Kidney tubule cell (primary cell): ENCODE measurements at regions not wholly inside any gene's neighbourhood (a gene's known extent, or its start where the extent isn't known, plus 50 kb on each side); places are given as distances from the start of the nearest gene placed in this dataset.
"Not testable (repeated sequence)": the region's sequence is repeated elsewhere in the genome, so short reads cannot be mapped to it uniquely, and the experiment has no call there.

Source experiments
- DNase-seq: peaks from one replicate; pipeline ENCODE4 v3.0.0-alpha.2; 2018; ENCODE audit warnings: low spot score

GRCh38 chr10:80697926-80698325, 160.2 kb downstream of the SH2D4B start:
- DNase-seq, result no peak

- peak; percentile 65 for DNase-seq
These were observed 161.9 kb downstream of the SH2D4B start for GRCh38 chr10:80699602-80700039.

DNA sequence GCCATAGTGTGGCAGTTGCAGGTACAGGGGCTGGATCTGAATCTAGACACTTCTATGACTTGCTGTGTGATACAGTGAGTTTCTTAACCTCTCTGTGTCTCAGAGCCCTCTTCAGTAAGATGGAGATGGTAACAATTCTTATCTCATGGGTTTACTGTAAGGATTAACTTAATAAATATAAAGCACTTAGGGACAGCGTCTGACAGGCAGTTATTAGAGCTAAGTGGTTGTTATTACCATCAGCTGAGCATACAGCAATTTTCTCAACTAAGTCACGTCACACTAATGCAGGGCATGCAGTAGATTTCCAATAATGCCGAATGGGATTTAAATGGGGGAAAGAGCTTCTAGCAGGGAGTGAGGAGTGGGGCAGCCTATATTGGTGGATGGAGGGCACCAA, 162.6 kb downstream of the SH2D4B start:
- no peak for DNase-seq

DNA sequence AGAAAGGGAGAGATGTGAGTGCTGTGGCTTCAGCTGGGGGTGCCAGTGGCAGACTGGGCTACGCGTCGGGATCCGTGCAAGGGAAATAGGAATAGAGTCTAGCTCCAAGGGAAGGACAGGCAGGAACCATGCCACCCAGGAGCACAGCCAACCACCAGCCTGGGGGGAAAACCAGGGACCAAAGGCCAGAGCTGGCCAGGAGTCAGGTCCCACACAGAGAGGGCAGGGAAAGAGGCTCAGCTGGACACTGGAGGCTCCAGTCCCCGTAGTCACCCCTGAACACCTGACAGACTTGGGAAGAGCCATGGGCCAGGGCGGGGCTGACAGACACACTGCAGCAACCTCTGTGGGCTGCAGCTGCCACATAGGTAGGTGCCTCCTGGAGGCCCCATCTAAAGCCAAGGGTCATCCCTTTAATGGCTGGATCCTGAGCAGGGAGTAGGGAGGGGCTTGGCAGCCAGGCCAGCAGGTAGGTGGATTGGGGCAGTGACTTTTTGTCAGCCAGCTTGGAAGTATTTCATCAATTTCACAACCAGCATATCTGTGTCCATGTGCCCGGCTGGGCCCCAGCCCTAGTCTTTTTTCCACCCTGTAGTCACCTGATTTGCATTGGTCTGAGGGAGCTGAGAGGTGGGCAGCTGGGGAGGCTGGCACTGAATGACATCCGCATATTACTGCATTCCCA, 163.2 kb downstream of the SH2D4B start:
- no peak for DNase-seq

- DNase-seq, result no peak
These were observed 164.0 kb downstream of the SH2D4B start for GRCh38 chr10:80701706-80702105.

DNA sequence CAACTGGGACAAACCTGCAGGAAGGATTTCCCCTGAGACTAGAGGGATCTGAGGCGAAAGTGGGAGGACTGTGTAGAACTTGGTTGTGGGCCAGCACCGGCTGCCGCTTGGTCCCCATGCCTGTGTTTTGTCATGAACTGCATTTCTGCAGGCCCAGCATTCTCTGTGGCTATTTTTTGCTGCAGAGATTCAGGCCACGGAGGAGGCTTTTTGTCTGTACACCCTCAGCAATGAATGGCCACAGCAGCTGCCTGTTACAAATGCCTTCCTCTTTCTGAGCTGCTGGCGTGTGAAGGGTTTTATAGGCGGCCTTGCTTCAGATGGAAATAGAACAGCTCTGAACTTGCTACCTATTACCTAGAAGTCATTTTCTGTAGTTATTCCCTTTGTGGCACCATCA, 164.4 kb downstream of the SH2D4B start:
- DNase-seq, result no peak

DNA sequence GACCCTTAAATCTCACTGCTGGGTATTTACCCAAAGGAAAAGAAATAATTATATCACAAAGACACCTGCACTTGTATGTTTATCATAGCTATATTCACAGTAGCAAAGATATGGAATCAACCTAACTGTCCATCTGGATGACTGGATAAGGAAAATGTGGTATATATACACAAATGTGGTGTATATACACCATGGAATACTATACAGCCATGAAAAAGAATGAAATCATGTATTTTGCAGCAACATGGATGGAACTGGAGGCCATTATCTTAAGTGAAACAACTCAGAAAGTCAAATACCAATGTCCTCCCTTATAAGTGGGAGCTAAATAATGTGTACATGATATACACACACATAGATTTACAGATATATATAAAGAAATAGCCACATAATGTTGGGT, 168.2 kb downstream of the SH2D4B start:
- DNase-seq, result no peak

DNA sequence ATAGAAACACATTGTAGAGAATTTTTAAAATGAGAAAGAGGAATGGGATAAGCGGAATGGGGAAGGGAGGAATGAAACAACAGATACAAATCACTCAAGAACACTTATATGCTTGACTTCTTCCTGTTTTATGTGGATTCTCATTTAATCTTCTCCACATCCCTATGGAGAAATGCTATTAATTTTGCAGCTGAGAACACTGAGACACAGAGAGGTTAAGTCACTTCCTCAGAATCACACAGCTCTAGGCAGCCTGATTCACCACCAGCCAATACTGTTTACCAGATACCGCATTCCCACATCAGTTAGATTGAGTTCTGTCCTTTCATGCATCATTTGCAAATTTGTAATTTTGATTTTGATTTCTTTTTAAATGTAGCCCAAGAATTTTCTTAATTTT, 170.5 kb downstream of the SH2D4B start:
- no peak for DNase-seq

DNA sequence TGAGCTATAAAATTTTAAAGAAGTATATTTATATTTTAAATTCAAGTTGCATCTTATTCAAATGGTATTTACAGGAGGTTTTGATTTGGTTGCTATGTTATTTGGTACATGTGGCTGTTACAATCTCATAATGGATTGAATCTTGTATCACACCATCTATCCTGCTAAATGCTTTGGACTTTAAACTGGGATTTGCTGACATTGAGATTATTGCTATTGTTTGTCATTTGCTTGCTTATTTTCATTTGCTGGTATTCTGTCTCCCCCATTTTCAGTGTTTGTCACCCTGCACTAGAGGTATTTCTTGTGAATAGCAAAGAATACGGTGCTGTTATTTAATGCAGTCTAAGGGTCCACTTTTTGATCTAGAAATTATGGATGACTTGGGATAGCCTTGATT, 171.1 kb downstream of the SH2D4B start:
- DNase-seq, result no peak

GRCh38 chr10:80709866-80710265, 172.2 kb downstream of the SH2D4B start:
- no peak for DNase-seq

DNA sequence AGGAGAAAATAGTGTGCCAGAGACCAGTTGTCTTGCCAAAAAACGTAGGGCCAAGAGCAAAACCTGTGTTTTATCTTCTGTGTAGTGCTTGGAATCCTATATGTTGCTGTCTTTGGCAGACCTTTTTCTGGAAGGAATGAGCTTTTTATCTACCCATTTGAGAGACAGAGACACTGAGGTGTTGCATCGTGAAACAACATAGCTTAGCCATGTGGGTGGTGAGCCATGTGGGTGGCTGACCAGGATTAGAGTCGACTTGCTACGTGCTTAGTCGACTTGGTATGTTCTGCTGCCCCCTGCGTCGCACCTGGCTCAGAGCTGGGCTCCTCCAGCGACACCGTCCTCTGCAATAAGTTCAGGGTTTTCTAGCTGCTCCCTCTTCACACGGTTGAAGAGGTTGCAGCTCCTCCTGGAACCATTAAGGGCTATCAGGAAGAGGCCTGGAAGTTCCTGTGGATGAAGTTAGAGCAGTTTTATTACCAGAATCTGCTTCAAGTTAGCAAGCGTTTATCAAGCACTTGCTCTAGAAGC, 175.8 kb downstream of the SH2D4B start:
- DNase-seq, result no peak

DNA sequence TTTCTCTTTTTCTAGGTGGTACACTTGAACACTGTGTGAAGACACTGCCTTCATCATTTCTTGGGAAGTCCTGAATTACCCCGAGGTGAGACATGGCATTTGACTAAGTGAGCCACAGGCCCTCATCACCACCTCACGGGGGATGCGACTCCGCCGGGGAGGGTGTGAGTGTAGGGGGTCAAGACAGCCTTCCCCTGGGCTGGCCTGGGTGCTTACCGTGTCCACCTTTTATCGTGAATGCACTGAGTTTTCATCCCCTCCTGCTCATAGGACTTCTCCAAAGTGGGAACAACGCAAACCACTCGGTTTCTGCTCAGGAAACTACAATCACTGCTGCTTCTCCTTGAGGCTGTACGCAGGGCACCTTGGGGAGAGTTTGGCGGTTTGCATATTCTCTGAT, 176.9 kb downstream of the SH2D4B start:
- DNase-seq, result no peak

DNA sequence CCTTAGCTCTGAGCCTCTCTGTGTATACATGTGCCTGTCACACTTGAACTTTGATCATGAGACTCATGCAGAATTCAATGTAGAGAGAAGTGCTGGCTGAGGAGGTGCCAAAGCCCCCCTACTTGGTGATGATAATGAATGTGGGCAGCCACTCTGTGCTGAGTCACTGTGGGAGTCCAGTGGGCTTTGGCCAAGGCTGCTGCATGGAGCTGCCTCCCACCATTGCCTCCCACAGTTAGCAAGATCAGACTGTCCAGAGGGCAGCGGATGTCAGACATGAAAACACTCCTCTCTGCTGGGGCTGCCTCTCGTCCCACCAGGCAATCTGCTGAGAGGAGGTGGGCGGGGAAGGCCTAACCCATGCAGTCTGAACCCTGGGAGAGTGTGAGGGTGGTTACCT, 180.3 kb downstream of the SH2D4B start:
- DNase-seq, result no peak

DNA sequence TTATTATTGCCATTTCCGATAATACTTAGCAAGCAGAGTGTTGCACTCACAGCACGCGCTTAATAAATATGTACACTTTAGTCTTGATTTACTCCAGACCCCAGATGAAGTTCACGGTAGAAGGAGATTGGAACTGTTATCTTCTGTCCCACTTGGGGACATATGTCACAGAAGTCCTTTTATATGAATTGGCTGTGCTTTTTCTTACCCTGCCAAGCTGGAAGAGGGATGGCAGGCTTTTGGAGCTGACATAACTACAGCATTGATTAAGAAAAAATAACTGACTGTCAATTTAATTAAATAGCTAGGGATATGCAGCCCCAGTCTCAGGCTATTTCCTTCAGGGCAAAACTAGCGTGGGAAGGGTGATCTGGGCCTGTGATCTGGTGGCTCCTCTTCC, 182.2 kb downstream of the SH2D4B start:
- DNase-seq, result no peak

DNA sequence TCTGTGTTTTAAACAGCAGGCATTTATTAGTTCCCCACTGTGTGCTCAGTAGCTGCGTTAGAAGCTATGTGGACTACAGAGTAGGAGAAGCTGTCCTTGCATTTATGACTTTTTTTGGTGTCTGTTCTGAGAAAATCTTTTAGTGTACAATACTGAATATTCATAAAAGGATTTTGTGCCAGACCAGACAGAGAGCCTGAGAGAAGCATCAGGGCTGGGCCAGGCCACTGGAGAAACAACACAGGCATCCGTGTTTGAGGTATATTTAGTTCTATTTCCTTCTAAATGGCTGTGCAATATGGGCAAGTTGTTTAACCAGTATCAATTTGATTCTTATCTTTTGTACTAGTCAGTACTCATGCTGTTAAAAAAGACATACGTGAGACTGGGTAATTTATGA, 182.8 kb downstream of the SH2D4B start:
- DNase-seq, result no peak

GRCh38 chr10:80728354-80728753, 190.7 kb downstream of the SH2D4B start:
- DNase-seq, result not testable (repeated sequence)

DNA sequence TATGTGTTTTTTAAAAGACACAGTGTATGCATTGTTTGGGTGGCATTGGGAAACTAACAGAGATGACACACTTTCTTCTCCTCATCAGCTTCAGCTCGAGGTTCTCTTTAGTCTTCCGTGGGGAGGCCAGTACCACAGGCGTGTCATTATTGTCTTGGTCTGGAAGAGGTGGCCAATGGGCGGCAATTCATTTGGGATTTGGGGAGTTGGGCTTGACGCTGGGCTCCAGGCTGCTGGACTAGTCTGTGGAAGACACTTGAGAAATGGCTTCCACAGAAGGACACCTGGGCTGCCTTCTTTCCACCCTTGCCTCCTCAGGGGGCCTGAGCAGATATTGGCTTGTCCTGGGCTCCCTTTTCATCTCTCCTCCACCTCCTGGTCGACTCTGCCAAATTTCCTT, 192.2 kb downstream of the SH2D4B start:
- no peak for DNase-seq

GRCh38 chr10:80730522-80730921, 192.8 kb downstream of the SH2D4B start:
- DNase-seq, result no peak

GRCh38 chr10:80734589-80734988, 196.9 kb downstream of the SH2D4B start:
- DNase-seq, result no peak

DNA sequence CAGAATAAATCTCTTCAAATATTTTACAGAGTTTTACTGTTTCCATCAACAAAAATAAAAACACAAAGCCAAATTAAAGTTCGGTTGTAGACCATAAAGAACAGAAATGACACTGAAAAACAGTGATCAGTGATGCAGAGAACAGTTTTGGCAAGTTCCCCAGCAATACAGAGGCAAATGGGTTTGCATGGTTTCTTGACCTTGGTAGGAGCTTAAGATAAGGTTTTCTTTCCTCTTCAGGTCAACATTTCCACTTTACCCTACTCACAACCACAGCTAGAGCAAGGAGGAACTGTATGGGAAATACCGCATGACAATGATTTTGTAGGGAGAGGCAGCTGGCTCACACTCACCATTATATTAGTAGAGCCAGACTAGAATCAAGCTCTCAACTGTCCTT, 199.5 kb downstream of the SH2D4B start:
- DNase-seq, result no peak

DNA sequence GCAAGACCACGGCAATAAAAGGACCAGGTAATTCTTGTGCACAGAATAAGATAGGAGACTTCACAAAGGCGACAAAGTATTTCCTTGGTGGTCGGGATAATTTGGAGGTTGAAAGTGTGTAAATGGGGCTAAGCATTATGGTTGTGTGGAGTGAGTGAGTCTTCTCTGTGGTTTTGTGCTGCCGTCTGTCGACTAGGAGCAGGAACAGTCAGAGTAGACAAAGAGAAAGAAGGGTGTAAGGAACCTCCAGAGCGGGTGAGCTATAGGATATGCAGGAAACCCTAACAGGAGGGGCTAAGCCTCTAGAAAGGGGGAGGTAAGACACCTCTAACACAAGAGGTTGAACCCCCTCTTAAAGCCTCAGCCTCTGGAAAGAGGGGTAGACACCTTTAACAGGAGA, 201.6 kb downstream of the SH2D4B start:
- DNase-seq, result no peak

- no peak for DNase-seq
These were observed 202.4 kb downstream of the SH2D4B start for GRCh38 chr10:80739963-80740715.

DNA sequence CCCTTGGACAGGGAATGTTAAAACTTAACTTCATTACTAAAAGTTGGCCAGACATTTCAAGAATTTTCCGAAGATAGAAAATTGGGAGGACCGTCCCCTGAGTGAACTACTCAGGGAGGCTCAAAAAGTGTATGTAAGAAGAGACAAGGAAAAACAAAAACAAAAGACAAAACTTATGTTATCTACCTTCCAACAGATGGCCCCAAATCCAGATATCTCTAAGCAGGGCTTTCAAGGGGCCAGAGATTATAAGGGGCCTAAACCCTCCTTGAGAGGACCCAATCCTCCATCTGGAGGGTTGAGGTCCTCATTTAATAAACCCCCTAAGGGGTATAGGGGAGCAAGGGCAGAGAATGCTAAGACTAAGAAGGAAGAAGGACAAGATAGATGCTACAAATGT, 203.6 kb downstream of the SH2D4B start:
- no peak for DNase-seq

DNA sequence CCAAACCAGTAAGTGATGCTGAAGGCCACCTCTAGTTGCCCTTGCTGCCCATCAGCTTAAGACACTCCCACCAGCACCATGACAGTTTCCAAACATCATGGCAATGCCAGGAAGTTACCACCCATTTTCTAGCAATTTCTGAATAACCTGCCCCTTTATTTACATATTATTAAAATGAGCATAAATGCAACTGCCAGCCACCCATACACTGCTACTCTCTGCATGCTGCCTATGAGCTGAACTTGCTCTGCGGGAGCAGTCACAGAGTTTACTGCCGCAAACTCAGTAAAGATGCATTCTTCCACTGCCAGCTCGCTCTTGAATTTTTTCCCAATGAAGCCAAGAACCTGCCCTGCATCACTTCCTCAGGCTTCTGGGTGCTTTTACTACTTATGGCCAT, 212.6 kb downstream of the SH2D4B start:
- DNase-seq, result no peak
